Right lobe of liver (tissue), 6 donors: ENCODE measurements at regions not wholly inside any gene's neighbourhood (a gene's known extent, or its start where the extent isn't known, plus 50 kb on each side); places are given as distances from the start of the nearest gene placed in this dataset.

Source experiments
- ATAC-seq, 4 donors: fragments of 200-7000 bp; cut with Tn5 transposase; one replicate each; pipeline ENCODE4 v1.9.1; 2020; ENCODE audit warnings: mild to moderate bottlenecking in 4 of 4, moderate library complexity in 4 of 4
- DNase-seq, 3 donors: peaks; one replicate each; pipeline ENCODE4 v3.0.0-alpha.2; 2020
- H3K27ac ChIP-seq, 3 donors: fragments of 200-600 bp; one replicate each; pipeline ENCODE4 v1.8.0; 2022
- H3K27me3 ChIP-seq, 2 donors: fragments of 200-600 bp; one replicate each; pipeline ENCODE4 v1.8.0; 2022
- H3K36me3 ChIP-seq, 4 donors: fragments of 200-600 bp; sonication (generic) in 1 of 4; one replicate each; pipeline versions ENCODE4 v1.5.1 to v1.8.0; 2017 to 2022; ENCODE audit warnings: control low read depth in 1 of 4
- H3K4me1 ChIP-seq, 4 donors: fragments of 200-600 bp; sonication (generic) in 1 of 4; one replicate each; pipeline versions ENCODE4 v1.5.1 to v1.8.0; 2017 to 2022; ENCODE audit warnings: control low read depth in 1 of 4
- H3K4me3 ChIP-seq, 3 donors: fragments of 200-600 bp; one replicate each; pipeline ENCODE4 v1.8.0; 2022
- H3K9me3 ChIP-seq, 4 donors: fragments of 200-600 bp; sonication (generic) in 1 of 4; one replicate each; pipeline versions ENCODE4 v1.5.1 to v1.8.0; 2017 to 2022; ENCODE audit warnings: control low read depth in 1 of 4
- POLR2A ChIP-seq: fragments of 450-650 bp; IDR thresholded peaks from one replicate; pipeline ENCODE4 v1.6.1; 2017; ENCODE audit warnings: antibody characterized with exemption, mild to moderate bottlenecking
- WGBS: methylation state at CpG from one replicate; pipeline ENCODE4 v1.1.6; 2018; ENCODE audit warnings: low coverage, low lambda C conversion rate; ENCODE audit not compliant: insufficient coverage; ENCODE audit errors: missing lambda C conversion rate; 5-methylcytosine and 5-hydroxymethylcytosine counted together
- intact Hi-C, 2 donors: fragments of 100-400 bp; cut with DNase I; formaldehyde crosslinking; loops; one replicate each; pipeline versions ENCODE4 v1.11.2 to v1.14.1; 2022
- TF ChIP-seq, protein P1 (sequence below), 4 donors: fragments of 200-600 bp in 3 of 4; fragments of 450-650 bp in 1 of 4; IDR thresholded peaks; one replicate each; pipeline versions ENCODE4 v1.5.1 to v1.8.0; 2016 to 2022; ENCODE audit warnings: antibody characterized with exemption in 4 of 4, mild to moderate bottlenecking in 2 of 4
- donor health status: DM: no; HTN: yes; CAD: no.
- donor health status: DM: no; HTN: no; CAD: no.
- donor health status: DM: no; HTN: no; CAD: no.
- donor health status: DM: no; HTN: yes; CAD: no.
- donor health status: DM: no; HTN: yes; CAD: no.

DNA sequence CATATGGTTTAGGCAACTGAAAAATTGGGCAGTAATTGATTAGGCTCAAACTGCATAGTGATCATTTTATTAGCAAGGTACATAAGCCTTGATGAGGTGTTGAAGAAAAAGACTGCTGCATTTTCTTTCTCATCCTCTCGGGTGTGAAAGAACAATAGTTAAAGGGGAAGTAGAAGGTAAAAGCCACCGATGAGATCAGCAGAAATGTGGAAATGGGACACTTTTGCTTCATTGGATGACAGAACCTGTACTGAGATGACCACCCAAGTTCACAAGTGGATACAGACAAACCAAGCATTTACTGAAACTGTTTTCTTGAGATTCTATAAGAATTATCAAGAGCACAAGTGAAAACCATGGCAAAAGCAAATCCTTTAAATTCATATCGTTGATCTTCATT, 184.0 kb downstream of the TMX1 start:
- TF ChIP-seq POLR2A: no peak
- TF ChIP-seq, protein P1, sequence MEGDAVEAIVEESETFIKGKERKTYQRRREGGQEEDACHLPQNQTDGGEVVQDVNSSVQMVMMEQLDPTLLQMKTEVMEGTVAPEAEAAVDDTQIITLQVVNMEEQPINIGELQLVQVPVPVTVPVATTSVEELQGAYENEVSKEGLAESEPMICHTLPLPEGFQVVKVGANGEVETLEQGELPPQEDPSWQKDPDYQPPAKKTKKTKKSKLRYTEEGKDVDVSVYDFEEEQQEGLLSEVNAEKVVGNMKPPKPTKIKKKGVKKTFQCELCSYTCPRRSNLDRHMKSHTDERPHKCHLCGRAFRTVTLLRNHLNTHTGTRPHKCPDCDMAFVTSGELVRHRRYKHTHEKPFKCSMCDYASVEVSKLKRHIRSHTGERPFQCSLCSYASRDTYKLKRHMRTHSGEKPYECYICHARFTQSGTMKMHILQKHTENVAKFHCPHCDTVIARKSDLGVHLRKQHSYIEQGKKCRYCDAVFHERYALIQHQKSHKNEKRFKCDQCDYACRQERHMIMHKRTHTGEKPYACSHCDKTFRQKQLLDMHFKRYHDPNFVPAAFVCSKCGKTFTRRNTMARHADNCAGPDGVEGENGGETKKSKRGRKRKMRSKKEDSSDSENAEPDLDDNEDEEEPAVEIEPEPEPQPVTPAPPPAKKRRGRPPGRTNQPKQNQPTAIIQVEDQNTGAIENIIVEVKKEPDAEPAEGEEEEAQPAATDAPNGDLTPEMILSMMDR (IDR thresholded peaks at IDR 0.05): no peak
- DNase-seq (no peak), ATAC-seq (no peak)
- H3K27me3 ChIP-seq: no peaks in the 10 kb centered on the region
- H3K9me3 ChIP-seq: no peaks in the 10 kb centered on the region
- no peak overlapping the region for H3K27ac ChIP-seq
- no peak overlapping the region for H3K4me3 ChIP-seq
- WGBS: 60% methylated on average over 3 of the region's 3 CpGs
- peaks cover 0 to 8% (median 0%) of the 10 kb centered on the region in 4 donors for H3K4me1 ChIP-seq
- intact Hi-C loops: no loop called here
- H3K36me3 ChIP-seq: no peaks in the 10 kb centered on the region

DNA sequence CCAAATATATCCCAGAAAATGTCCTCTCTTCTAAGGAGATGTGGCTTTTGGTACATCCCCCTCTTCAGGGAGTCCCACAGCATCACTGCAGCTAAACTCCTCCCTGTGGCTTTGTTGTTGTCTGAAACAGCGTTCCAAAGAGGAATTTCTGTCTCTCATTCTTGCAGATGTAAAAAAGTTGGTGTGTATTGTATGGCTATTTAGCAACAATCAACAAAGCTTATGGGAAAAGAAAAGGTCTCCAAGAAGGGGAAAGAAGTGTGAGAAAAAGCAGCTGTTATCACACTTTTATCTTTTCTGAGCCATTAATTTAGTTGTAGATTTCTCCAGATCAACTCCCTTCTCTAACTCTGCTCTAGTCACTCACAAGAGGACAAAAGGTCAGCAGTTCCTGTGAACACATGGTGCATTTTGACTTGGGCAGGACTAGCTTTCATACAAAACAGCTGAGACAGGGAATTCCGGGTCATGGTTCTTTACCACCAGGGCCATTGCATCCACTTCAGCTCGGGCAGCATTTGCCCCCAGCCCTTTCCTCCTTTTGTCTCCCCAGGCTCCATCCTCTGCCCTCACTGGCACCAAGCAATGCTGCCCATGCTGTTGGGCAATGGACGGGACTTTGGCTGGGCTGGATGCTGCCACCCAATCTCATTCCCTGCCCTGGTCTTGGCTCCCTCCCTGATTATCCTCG, 184.7 kb downstream of the TMX1 start:
- Histone ChIP-seq H3K9me3 (no peaks in the 10 kb centered on the region), H3K4me3 (no peak overlapping the region), H3K27ac (no peak overlapping the region), H3K27me3 (no peaks in the 10 kb centered on the region), H3K4me1 (peaks cover 0 to 8% (median 0%) of the 10 kb centered on the region in 4 donors), H3K36me3 (no peaks in the 10 kb centered on the region)
- ATAC-seq (peak; percentile 61 to 87 (median 77)), DNase-seq (no peak)
- intact Hi-C loops: no loop called here
- WGBS: 26% methylated on average over 5 of the region's 5 CpGs
- TF ChIP-seq, protein P1 (IDR thresholded peaks at IDR 0.05): no peak
- TF ChIP-seq POLR2A: no peak

DNA sequence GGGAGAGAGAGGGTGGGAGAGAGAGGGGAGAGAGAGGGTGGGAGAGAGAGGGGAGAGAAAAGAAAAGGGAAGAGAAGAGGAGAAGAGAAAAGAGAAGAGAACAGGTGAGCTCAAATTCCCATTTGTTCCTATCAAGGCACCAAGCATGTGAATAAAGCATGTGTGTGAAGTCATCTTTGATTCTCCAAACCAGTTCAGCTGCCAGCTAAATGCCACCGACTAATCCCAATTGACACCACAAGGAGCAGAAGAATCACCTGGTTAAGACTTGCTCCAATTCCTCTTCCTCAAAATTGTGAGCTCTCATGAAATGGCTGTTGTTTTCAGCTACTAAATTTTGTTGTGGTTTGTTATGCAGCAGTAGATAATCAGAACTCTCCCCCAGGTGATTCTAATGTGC, 188.9 kb downstream of the TMX1 start:
- intact Hi-C loops: no loop called here

DNA sequence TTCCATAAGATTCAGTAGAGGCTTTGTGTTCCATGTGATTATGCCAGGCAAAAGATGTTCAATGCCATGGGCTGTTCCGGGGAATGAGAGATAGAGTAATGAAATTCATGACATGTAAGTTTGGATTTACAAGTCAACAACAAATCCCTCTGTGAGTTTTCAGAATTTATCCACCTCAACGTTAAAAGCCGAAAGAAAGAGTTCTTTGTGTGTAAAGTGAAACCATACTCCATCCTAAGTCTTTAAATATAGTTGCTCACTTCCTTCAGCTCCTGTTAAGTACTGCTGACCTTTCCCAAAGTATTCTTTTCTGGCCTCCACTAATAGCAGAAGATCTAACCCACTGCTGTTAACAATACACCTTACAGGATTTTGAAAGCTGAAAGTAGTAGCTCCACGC, 190.0 kb downstream of the TMX1 start:
- intact Hi-C loops: loop anchor here in 1 of 2 donors (10.0 kb wide), 1 partner anchor 105 kb away; no protein-coding TSS in a partner anchor
- DNase-seq (no peak), ATAC-seq (no peak)
- no peak overlapping the region for H3K4me3 ChIP-seq
- TF ChIP-seq, protein P1 (IDR thresholded peaks at IDR 0.05): no peak
- TF ChIP-seq POLR2A: no peak
- no peaks in the 10 kb centered on the region for H3K27me3 ChIP-seq
- no peak overlapping the region for H3K27ac ChIP-seq
- H3K4me1 ChIP-seq: peaks cover 0 to 31% (median 12%) of the 10 kb centered on the region in 4 donors
- no peaks in the 10 kb centered on the region for H3K9me3 ChIP-seq
- 75% methylated on average over 4 of the region's 4 CpGs for WGBS
- no peaks in the 10 kb centered on the region for H3K36me3 ChIP-seq

More for the DNA sequence above, 188.9 kb downstream of the TMX1 start:
- no peak overlapping the region for H3K4me3 ChIP-seq
- no peak for TF ChIP-seq POLR2A
- TF ChIP-seq, protein P1 (IDR thresholded peaks at IDR 0.05): no peak
- 33% methylated on average over 1 of the region's 1 CpG for WGBS
- ATAC-seq (no peak), DNase-seq (no peak)
- peaks cover 0 to 39% (median 12%) of the 10 kb centered on the region in 4 donors for H3K4me1 ChIP-seq
- no peak overlapping the region for H3K27ac ChIP-seq
- no peaks in the 10 kb centered on the region for H3K36me3 ChIP-seq
- no peaks in the 10 kb centered on the region for H3K27me3 ChIP-seq
- H3K9me3 ChIP-seq: no peaks in the 10 kb centered on the region
